Stimulated activated CD8-positive, alpha-beta memory T cell treated with anti-CD3 and anti-CD28 coated beads, Interleukin-4, amount 100 ng/mL, for 24 hours (primary cell): ENCODE measurements at regions not wholly inside any gene's neighbourhood (a gene's known extent, or its start where the extent isn't known, plus 50 kb on each side); places are given as distances from the start of the nearest gene placed in this dataset.

Source experiments
- DNase-seq: peaks from one replicate; pipeline ENCODE4 v3.0.0-alpha.2; 2020; ENCODE audit warnings: low read depth

DNA sequence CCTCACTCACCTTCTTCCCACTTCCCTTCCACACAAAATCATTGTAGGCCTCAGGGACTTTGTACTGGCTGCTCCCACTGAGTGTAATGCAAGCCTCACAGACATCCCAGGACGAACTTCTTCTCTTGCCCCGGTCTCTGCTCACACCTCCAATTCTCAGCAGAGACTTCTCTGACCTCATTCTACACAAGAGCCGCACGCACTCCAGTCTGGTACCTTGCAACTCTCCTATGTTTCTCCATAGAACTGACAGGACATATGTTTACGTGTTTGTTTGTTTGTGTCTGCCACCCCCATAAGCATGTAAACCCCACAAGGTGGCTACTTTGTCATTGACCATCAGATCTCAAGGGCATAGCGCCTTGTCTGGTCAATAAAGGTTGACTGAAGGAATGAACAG, 350.8 kb downstream of the AJAP1 start:
- no peak for DNase-seq

GRCh38 chr1:5002676-5003075, 348.3 kb downstream of the AJAP1 start:
- DNase-seq = no peak

GRCh38 chr1:5001466-5001865, 347.1 kb downstream of the AJAP1 start:
- DNase-seq = no peak

- DNase-seq = no peak
Observed at GRCh38 chr1:4986306-4986705, 331.9 kb downstream of the AJAP1 start.

DNA sequence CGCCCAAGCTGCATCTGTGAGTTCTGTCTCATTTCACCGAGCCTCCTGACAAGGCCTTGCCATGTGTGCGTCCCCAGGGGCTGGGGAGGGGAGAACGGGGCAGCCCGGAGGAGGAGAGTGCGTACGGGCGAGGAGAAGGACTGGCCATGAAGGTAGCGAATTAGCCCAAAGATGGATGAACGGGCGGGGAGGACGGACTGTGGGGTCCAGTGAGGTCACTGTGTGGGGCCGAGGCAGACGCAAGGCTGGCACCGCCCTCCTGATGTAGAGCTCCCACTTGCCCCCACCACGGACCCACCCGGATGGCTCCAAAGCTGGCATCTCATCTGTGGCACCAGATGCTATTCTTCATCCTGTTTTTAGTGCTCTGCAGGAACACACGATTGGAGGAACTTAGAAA, 330.4 kb downstream of the AJAP1 start:
- DNase-seq = no peak

DNA sequence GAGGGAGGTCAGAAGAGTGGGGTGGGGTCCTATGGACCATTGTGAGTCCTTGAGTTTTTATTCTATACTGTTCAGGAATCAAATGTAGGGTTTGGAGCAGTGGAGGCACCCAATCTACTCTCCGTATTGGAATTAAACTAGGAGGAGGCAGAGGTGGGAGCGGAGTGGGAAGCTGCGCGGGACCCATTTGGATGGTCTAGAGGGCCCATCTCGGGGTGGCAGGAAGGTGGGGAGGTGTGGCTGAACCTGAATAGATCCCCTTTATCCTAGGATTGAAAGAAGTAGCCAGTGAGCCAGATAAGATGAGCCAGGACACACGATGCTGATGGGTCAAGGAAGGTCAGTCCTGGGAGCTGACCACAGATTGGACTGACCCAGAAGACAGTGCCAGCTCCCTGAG, 325.8 kb downstream of the AJAP1 start:
- no peak for DNase-seq

- no peak for DNase-seq
Observed at GRCh38 chr1:4978660-4979390, 324.4 kb downstream of the AJAP1 start.

DNA sequence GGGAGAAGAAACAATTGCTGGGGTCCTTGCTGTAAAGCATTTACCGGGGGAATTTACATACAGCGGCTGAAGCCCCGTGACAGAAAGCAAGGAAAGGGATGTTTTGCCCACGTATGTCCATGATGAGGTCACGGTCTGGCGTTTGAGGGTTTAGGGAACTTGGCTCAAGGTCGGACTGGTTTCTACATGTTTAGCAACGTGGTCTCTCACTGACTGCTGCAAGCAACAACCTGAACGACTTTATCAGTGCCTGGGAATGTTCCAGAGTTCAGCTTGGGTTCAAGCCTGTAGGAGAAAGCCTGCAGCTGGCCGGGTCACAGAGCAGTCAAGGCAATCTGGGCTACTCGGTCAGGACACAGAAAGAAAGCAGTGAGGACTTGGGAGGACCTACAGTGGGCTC, 323.3 kb downstream of the AJAP1 start:
- DNase-seq = no peak

GRCh38 chr1:4976859-4977440, 322.5 kb downstream of the AJAP1 start:
- DNase-seq = no peak

DNA sequence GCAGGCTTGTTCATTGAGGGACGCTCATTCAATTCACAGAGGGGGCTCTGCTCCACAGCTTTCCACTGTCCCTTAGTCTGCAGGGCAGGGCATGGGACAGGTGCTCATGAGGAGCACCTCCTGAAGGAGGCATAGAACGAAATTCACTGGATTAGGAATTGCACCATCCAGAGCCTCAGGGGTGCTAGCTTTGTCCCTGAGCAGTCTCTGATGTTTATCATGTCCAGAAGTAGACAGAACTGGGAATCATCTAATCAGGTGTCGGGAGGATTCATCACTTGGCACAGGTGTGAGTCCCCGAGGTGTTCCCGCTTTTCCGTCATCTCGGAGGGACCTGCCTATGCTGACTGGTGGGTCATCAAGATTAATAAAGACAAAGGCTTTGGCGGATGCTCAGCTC, 321.4 kb downstream of the AJAP1 start:
- DNase-seq = no peak

GRCh38 chr1:4974981-4975685, 320.7 kb downstream of the AJAP1 start:
- DNase-seq = no peak

- no peak for DNase-seq
Observed at GRCh38 chr1:4973341-4973740, 318.9 kb downstream of the AJAP1 start.

- DNase-seq = no peak
Observed at GRCh38 chr1:4972761-4973320, 318.4 kb downstream of the AJAP1 start.

- no peak for DNase-seq
Observed at GRCh38 chr1:4971666-4972065, 317.3 kb downstream of the AJAP1 start.

DNA sequence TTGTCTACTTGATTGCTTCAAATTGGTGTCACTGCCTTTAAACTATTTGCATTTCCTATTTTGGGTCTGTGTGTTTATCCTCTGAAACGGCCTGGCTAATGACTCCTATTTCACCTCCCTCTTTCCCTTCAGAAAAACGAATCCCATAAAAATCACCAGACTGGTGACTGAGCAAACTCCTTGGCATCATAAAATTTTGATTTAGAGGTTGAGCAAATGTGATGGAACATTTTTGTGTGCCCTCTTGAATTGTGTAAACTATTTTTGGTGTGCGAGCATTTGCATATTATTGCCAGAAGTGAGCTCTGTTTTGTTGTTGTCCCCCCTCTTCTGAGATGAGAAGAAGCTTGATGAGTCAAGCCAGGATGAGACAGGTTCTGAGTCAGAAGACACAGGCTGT, 316.1 kb downstream of the AJAP1 start:
- DNase-seq = no peak

DNA sequence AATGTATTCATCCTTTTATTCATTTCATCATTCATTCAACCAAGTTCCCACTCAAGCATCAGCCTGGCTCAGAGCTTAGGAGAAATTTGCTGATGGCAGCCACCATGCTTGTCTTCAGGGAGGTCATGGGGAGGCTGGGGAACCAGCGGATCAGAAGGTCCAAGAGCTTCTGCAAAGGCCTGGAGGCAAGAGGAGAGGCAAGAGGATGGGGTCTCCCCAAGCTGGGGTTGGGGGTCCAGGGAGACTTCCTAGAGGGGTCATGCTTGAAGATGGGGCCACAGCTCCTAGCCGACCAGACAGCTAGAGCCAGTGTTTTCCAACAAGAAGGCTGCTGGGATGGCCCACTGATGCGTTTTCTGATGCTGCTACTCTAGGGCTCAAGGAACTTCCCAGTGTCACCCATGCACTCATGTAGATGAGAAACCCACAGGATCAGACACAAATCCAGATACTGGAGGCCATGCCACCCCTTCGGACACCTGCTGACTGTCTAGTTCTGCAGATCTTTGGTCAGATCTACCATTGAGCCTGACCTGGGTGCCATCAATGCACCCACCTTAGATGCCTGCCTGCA, 315.2 kb downstream of the AJAP1 start:
- no peak for DNase-seq

DNA sequence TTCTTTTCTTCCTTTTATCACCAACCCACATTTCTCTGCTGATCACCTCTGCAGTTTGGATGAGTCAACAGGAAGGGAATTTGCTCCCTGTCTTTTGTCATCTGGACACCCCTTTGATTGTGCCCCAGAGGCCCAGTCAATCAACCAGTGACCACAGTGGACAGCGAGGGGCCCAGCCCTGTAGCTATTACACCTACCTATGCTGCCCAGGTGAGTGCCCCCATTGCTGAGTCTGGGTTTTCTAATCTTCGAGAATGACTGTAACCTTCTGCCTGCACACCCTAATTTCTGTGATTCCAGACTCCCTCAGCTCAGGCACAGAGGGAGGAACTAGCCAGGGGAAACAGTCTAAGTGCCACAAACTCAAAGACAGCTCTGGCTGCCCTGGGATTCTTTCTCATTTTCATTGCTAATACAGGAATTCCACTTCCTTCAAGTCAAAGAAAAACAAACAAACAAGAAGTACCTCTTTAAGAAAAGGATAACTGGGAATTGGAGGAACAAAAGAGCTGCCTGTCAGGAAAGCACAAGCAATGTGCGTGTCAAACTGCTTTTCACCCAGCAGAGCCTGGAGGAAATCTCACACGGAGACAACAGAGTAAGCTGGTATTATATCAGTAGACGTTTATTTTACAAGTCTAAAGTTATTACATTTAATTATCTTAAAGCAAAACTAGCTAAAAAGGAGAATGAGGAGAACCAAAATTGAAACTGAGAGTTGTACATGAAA, 311.1 kb downstream of the AJAP1 start:
- DNase-seq = no peak

DNA sequence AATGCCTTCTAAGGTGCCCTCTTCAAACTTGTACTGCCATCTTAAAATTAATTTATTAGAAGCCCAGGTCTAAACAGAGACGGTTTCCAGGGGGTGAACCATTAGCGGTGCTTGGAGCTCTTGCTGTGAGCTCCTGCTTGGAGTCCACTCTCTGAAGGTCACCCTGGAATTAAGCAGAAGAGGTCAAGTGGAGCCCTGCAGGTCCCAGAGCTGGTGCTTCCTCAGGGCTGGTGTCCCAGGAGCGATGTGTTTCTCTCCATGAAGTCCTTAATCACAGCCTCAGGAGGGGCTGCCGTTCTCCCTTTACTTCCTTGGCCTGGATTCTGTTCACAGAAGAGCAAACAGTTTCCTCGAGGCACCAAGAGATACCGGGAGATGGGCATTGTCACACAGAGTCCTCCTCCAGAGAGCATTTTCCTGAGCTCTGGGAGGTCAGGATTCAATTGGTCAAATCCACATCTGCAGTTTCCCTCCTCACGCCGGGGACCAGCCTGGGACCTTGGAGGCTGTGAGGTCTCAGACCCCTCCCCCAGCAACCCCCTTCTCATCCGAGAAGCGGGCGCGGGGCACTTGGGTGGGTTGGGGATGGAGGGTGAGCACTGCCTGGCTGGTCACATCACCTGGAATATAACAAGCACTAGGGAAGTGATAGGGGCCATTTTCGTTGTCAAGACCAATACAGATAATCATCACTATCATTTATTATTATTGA, 310.4 kb downstream of the AJAP1 start:
- DNase-seq = no peak

GRCh38 chr1:4963251-4963650, 308.8 kb downstream of the AJAP1 start:
- no peak for DNase-seq

DNA sequence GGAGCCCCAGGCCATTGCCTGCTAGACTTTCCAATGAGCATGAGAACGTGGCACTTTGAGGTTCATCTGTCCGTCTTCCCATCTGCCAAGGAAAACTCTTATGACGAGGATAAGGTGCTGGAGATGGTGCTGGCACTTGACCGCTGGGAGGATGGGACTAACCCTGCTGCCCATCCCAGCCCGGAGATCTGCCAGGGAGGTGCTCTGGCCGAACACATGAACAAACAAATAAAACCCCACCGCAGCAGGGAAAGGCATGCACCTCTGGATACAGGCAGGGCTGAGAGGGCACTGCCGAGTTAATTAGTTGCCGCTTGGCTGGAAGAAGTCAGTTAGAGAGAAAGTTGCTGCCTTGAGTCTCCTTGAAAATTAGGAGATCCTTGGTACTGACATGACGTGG, 308.4 kb downstream of the AJAP1 start:
- DNase-seq = no peak

GRCh38 chr1:4961935-4962645, 307.7 kb downstream of the AJAP1 start:
- DNase-seq = no peak
